ENCODE measurements at regions not wholly inside any gene's neighbourhood (a gene's known extent, or its start where the extent isn't known, plus 50 kb on each side); places are given as distances from the start of the nearest gene placed in this dataset.
"Not testable (repeated sequence)": the region's sequence is repeated elsewhere in the genome, so short reads cannot be mapped to it uniquely, and the experiment has no call there.

DNA sequence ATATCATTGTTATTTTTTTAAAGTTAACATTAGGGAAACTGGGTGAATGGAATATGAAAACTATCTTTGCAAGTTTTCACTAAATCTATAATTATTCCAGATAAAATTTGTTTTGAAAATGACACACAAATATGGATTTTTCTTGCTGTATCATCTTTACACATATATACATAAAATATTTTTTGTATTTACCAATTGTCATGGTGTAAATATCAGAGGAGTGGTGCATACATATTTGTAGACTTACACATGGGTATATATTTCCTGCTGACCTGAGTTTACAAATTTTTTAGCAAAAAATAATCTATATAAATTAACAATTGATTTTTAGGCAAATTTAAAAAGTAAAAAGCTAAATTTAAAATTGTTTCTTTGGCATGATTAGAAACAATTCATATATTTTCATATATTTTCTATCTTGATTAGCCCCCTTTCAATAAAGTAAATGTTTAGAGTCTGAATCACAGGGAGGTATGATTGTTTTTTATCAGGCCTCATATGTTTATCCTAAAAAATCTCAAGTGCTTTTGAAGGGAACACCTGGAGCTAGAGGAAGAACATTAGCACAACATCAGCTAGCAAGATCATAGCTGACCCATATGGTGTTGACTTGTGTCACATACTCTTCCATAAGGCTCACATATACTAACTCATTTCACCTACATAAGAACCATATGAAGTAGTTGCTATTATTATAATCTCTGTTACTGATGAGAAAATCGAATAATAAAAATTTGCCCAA, 671.8 kb upstream of the GJE1 start:
- Histone ChIP-seq H3K4me3 (ENCODE audit: low read depth in 1 of 2, low read length in 2 of 2) (no peak overlapping the region), H3K4me1 (ENCODE audit: control insufficient read depth in 1 of 2, insufficient read depth in 2 of 2, low read length in 2 of 2) (peaks cover 0 to 7% of the 10 kb centered on the region in 2 donors), H3K36me3 (ENCODE audit: control insufficient read depth in 1 of 2, insufficient read depth in 2 of 2, low read length in 2 of 2) (no peaks in the 10 kb centered on the region), H3K27ac (ENCODE audit: low read length) (no peak overlapping the region), H3K9me3 (ENCODE audit: control insufficient read depth in 1 of 2, low read length in 2 of 2) (no peaks in the 10 kb centered on the region), H3K27me3 (ENCODE audit: low read depth, low read length) (no peaks in the 10 kb centered on the region)

- H3K36me3 ChIP-seq (ENCODE audit: control insufficient read depth in 1 of 2, insufficient read depth in 2 of 2, low read length in 2 of 2); H3K4me1 ChIP-seq (ENCODE audit: control insufficient read depth in 1 of 2, insufficient read depth in 2 of 2, low read length in 2 of 2); H3K9me3 ChIP-seq (ENCODE audit: control insufficient read depth in 1 of 2, low read length in 2 of 2); H3K4me3 ChIP-seq (ENCODE audit: low read depth in 1 of 2, low read length in 2 of 2); H3K27ac ChIP-seq (ENCODE audit: low read length); H3K27me3 ChIP-seq (ENCODE audit: low read depth, low read length): not testable (repeated sequence)
Observed at GRCh38 chr6:141460245-141460644, 672.5 kb upstream of the GJE1 start.

- H3K4me3 ChIP-seq (ENCODE audit: low read depth in 1 of 2, low read length in 2 of 2); H3K27ac ChIP-seq (ENCODE audit: low read length); H3K36me3 ChIP-seq (ENCODE audit: control insufficient read depth in 1 of 2, insufficient read depth in 2 of 2, low read length in 2 of 2); H3K4me1 ChIP-seq (ENCODE audit: control insufficient read depth in 1 of 2, insufficient read depth in 2 of 2, low read length in 2 of 2); H3K27me3 ChIP-seq (ENCODE audit: low read depth, low read length); H3K9me3 ChIP-seq (ENCODE audit: control insufficient read depth in 1 of 2, low read length in 2 of 2): not testable (repeated sequence)
Observed at GRCh38 chr6:141457984-141458383, 674.7 kb upstream of the GJE1 start.

GRCh38 chr6:141452354-141452686, 680.4 kb upstream of the GJE1 start:
- no peak overlapping the region for H3K27ac ChIP-seq (ENCODE audit: low read length)

DNA sequence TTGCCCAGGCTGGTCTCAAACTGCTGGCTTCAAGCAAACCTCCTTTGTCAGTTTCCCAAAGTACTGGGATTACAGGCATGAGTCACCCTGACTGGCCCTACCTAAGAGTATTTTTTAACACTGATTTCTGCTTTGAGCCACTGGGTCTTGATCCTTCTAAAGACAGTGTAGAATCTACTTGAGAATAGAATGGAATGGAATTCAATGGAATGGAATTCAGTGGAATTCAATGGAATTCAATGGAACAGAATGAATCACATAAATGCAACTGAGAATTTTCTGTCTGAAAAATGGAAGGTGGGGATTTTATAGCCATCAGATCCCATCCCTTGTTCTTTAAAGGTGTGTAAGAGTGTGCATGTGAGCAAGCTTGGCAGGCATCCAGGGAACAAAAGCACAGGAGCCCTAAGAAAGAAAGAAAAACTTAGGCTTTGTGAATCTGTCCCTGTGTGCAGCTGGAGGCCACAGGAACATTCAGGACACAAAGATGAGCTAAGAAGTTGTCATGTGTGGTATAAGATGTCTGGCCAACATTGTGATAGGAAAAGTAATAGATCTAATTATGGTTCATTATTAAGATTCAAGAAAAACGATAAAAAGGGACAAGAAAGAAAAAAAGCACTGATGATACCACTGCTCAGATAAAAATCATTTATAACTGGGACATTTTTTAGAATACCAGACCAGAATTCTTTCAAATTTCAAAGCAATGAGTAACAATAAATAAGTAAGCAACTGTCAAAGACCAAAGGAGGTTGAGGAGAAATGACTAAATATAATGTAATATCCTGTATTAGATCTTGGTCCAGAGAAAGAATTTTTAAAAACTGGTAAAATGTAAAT, 681.0 kb upstream of the GJE1 start:
- Histone ChIP-seq H3K4me3 (ENCODE audit: low read depth in 1 of 2, low read length in 2 of 2) (no peak overlapping the region), H3K4me1 (ENCODE audit: control insufficient read depth in 1 of 2, insufficient read depth in 2 of 2, low read length in 2 of 2) (no peaks in the 10 kb centered on the region), H3K36me3 (ENCODE audit: control insufficient read depth in 1 of 2, insufficient read depth in 2 of 2, low read length in 2 of 2) (no peaks in the 10 kb centered on the region), H3K9me3 (ENCODE audit: control insufficient read depth in 1 of 2, low read length in 2 of 2) (no peaks in the 10 kb centered on the region), H3K27ac (ENCODE audit: low read length) (no peak overlapping the region), H3K27me3 (ENCODE audit: low read depth, low read length) (no peaks in the 10 kb centered on the region)

More at GRCh38 chr6:141452354-141452686, 680.4 kb upstream of the GJE1 start:
- Histone ChIP-seq H3K9me3 (ENCODE audit: control insufficient read depth in 1 of 2, low read length in 2 of 2) (no peaks in the 10 kb centered on the region), H3K4me1 (ENCODE audit: control insufficient read depth in 1 of 2, insufficient read depth in 2 of 2, low read length in 2 of 2) (no peaks in the 10 kb centered on the region), H3K27me3 (ENCODE audit: low read depth, low read length) (no peaks in the 10 kb centered on the region), H3K4me3 (ENCODE audit: low read depth in 1 of 2, low read length in 2 of 2) (no peak overlapping the region), H3K36me3 (ENCODE audit: control insufficient read depth in 1 of 2, insufficient read depth in 2 of 2, low read length in 2 of 2) (no peaks in the 10 kb centered on the region)

GRCh38 chr6:141451181-141451510, 681.6 kb upstream of the GJE1 start:
- no peaks in the 10 kb centered on the region for H3K27me3 ChIP-seq (ENCODE audit: low read depth, low read length)
- no peaks in the 10 kb centered on the region for H3K9me3 ChIP-seq (ENCODE audit: control insufficient read depth in 1 of 2, low read length in 2 of 2)
- no peaks in the 10 kb centered on the region for H3K36me3 ChIP-seq (ENCODE audit: control insufficient read depth in 1 of 2, insufficient read depth in 2 of 2, low read length in 2 of 2)
- H3K4me3 ChIP-seq (ENCODE audit: low read depth in 1 of 2, low read length in 2 of 2) = no peak overlapping the region
- H3K4me1 ChIP-seq (ENCODE audit: control insufficient read depth in 1 of 2, insufficient read depth in 2 of 2, low read length in 2 of 2) = no peaks in the 10 kb centered on the region
- H3K27ac ChIP-seq (ENCODE audit: low read length) = no peak overlapping the region

DNA sequence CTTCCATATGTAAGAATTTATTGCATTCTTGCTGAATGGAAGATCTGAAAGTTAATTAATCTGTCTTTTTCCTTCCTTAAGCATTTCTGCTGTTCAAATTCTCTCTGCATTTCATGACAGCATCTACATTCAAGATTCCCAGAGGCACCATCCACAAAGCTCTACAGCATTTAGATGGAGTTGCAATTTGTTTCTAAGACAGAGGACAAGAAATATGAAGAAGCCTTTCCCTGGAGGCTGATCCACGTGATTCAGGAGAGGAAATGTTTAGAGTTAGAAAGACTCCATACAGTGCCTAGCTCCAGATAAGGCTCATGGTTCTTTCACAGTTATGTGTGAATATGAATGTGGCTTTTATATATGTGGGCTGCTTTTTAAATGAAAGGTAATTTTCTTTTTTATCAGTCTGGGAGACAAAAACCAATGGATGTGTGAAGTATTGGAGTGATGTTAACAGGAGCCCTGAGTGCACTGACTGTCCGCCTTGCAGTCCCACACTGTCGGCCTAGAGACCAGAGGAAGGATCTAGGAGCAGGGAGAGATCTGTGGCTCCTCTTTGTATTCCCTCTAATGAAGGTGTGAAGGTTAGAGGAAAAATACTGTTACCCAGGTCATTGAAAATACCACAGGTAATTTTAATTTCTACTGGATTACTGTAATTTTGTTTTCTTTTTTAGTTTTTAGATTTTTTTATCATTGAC, 686.6 kb upstream of the GJE1 start:
- H3K9me3 ChIP-seq (ENCODE audit: control insufficient read depth in 1 of 2, low read length in 2 of 2) = no peaks in the 10 kb centered on the region
- H3K36me3 ChIP-seq (ENCODE audit: control insufficient read depth in 1 of 2, insufficient read depth in 2 of 2, low read length in 2 of 2) = no peaks in the 10 kb centered on the region
- H3K27ac ChIP-seq (ENCODE audit: low read length) = no peak overlapping the region
- no peaks in the 10 kb centered on the region for H3K27me3 ChIP-seq (ENCODE audit: low read depth, low read length)
- H3K4me1 ChIP-seq (ENCODE audit: control insufficient read depth in 1 of 2, insufficient read depth in 2 of 2, low read length in 2 of 2) = no peaks in the 10 kb centered on the region
- H3K4me3 ChIP-seq (ENCODE audit: low read depth in 1 of 2, low read length in 2 of 2) = no peak overlapping the region

DNA sequence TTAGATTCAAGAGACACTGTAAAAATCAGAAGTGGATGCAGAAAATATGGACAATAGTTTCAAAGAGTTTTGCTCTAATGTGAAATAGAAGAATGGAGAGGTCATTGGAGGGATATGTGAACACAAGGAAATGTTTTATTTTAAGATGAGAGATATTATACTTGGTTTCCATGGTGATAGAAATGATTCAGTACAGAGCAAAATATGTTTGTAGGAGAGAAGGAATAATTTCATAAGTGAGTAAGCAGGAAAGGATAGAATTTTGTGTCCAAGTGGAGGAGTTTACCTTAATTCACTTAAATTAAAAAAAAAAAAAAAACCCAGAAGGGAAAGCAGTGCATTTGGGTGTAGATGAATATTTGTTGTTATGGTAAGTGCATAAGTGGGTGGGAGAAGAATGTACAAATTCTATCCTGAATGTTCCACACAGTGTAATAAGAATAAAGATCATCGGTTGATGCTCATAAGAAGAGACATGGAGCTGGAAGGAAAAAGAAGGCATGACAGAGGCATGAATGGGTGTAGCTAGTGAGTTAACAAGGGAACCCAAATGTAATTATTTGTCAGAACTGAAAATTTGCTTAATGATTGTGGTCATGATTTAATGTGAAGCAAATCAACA, 688.9 kb upstream of the GJE1 start:
- Histone ChIP-seq H3K9me3 (ENCODE audit: control insufficient read depth in 1 of 2, low read length in 2 of 2) (no peaks in the 10 kb centered on the region), H3K27me3 (ENCODE audit: low read depth, low read length) (no peaks in the 10 kb centered on the region), H3K36me3 (ENCODE audit: control insufficient read depth in 1 of 2, insufficient read depth in 2 of 2, low read length in 2 of 2) (no peaks in the 10 kb centered on the region), H3K4me3 (ENCODE audit: low read depth in 1 of 2, low read length in 2 of 2) (no peak overlapping the region), H3K27ac (ENCODE audit: low read length) (no peak overlapping the region), H3K4me1 (ENCODE audit: control insufficient read depth in 1 of 2, insufficient read depth in 2 of 2, low read length in 2 of 2) (no peaks in the 10 kb centered on the region)

GRCh38 chr6:141443032-141443431, 689.7 kb upstream of the GJE1 start:
- Histone ChIP-seq H3K4me3 (ENCODE audit: low read depth in 1 of 2, low read length in 2 of 2) (no peak overlapping the region), H3K27ac (ENCODE audit: low read length) (no peak overlapping the region), H3K4me1 (ENCODE audit: control insufficient read depth in 1 of 2, insufficient read depth in 2 of 2, low read length in 2 of 2) (no peaks in the 10 kb centered on the region)

GRCh38 chr6:141439513-141439912, 693.2 kb upstream of the GJE1 start:
- Histone ChIP-seq H3K27me3 (ENCODE audit: low read depth, low read length) (no peaks in the 10 kb centered on the region), H3K4me1 (ENCODE audit: control insufficient read depth in 1 of 2, insufficient read depth in 2 of 2, low read length in 2 of 2) (no peaks in the 10 kb centered on the region), H3K36me3 (ENCODE audit: control insufficient read depth in 1 of 2, insufficient read depth in 2 of 2, low read length in 2 of 2) (no peaks in the 10 kb centered on the region), H3K27ac (ENCODE audit: low read length) (no peak overlapping the region), H3K9me3 (ENCODE audit: control insufficient read depth in 1 of 2, low read length in 2 of 2) (no peaks in the 10 kb centered on the region), H3K4me3 (ENCODE audit: low read depth in 1 of 2, low read length in 2 of 2) (no peak overlapping the region)

More at GRCh38 chr6:141443032-141443431, 689.7 kb upstream of the GJE1 start:
- no peaks in the 10 kb centered on the region for H3K36me3 ChIP-seq (ENCODE audit: control insufficient read depth in 1 of 2, insufficient read depth in 2 of 2, low read length in 2 of 2)
- no peaks in the 10 kb centered on the region for H3K9me3 ChIP-seq (ENCODE audit: control insufficient read depth in 1 of 2, low read length in 2 of 2)
- H3K27me3 ChIP-seq (ENCODE audit: low read depth, low read length) = no peaks in the 10 kb centered on the region

GRCh38 chr6:141437685-141438084, 695.0 kb upstream of the GJE1 start:
- H3K9me3 ChIP-seq (ENCODE audit: control insufficient read depth in 1 of 2, low read length in 2 of 2) = no peaks in the 10 kb centered on the region

More at GRCh38 chr6:141437685-141438084, 695.0 kb upstream of the GJE1 start:
- no peaks in the 10 kb centered on the region for H3K36me3 ChIP-seq (ENCODE audit: control insufficient read depth in 1 of 2, insufficient read depth in 2 of 2, low read length in 2 of 2)
- H3K4me3 ChIP-seq (ENCODE audit: low read depth in 1 of 2, low read length in 2 of 2) = no peak overlapping the region
- H3K4me1 ChIP-seq (ENCODE audit: control insufficient read depth in 1 of 2, insufficient read depth in 2 of 2, low read length in 2 of 2) = no peaks in the 10 kb centered on the region
- H3K27ac ChIP-seq (ENCODE audit: low read length) = no peak overlapping the region
- no peaks in the 10 kb centered on the region for H3K27me3 ChIP-seq (ENCODE audit: low read depth, low read length)
